ENCODE measurements at regions not wholly inside any gene's neighbourhood (a gene's known extent, or its start where the extent isn't known, plus 50 kb on each side); places are given as distances from the start of the nearest gene placed in this dataset.

GRCh38 chr3:72353236-72354128, 494.8 kb downstream of the SHQ1 start:
- no peak for DNase-seq

GRCh38 chr3:72352176-72352575, 496.1 kb downstream of the SHQ1 start:
- DNase-seq: no peak

- DNase-seq: no peak
These were observed 496.7 kb downstream of the SHQ1 start for GRCh38 chr3:72351536-72351935.

GRCh38 chr3:72350761-72351505, 497.3 kb downstream of the SHQ1 start:
- DNase-seq: no peak

DNA sequence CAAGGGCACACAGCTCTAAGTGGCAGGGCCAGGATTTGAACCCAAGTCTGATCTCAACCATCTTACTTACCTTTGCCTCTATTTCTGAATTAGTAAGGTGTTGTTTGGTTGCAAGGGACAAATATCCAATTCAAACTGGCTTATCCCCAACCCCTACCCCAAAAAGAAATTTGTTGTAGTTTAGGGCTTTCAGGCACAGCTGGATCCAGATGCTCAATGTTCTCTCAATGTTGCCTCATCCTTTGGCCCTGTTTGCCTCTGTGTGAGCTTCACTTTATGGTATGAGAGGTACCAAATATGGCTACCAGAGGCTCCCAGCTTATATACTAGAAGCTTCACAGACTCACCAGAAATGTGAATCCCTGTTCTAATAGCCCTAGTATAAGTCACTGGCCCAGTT, 499.9 kb downstream of the SHQ1 start:
- no peak for DNase-seq

DNA sequence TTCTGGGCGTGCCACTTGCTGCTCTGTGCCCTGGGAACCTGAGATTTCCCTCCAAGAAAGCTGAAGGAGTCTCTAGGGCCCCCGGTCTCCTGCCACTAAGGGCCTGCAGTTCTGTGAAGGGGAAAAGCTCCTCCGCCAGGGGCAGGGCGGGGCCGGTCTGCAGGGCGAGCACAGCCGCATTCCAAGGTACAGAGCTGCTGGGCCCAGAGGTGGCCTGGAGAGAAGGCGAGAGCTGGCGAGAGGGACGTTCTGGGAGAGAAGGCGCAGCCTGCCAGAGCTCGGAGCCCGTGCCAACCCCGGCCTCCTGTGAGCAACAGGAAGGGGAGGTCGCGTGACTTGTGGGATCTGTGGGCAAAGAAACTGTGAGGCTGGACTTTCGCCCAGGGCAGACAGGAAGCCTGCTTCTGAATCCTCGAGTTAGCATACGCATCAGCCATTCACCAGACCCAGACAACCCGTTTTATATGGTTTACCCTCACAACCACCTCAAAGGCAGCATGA, 500.4 kb downstream of the SHQ1 start:
- no peak for DNase-seq

DNA sequence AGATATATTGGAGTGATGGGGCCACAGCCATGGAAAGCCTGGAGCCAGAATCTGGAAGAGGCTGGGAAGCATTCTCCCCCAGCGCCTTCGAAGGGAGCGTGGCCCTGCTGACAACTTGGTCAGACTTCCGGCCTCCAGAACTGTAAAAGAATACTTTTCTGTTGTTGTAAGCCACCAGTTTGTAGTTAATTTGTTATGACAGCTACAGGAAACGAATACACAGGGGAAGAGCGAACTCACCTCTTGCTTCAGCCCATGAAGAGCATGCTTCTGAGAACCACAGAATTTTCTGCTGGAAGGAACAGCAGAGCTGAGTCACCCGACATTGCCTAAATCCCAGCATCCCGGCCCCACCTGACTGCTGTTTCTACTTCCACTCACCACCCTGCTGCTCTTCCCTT, 501.7 kb downstream of the SHQ1 start:
- DNase-seq: no peak

GRCh38 chr3:72345980-72346379, 502.3 kb downstream of the SHQ1 start:
- no peak for DNase-seq

DNA sequence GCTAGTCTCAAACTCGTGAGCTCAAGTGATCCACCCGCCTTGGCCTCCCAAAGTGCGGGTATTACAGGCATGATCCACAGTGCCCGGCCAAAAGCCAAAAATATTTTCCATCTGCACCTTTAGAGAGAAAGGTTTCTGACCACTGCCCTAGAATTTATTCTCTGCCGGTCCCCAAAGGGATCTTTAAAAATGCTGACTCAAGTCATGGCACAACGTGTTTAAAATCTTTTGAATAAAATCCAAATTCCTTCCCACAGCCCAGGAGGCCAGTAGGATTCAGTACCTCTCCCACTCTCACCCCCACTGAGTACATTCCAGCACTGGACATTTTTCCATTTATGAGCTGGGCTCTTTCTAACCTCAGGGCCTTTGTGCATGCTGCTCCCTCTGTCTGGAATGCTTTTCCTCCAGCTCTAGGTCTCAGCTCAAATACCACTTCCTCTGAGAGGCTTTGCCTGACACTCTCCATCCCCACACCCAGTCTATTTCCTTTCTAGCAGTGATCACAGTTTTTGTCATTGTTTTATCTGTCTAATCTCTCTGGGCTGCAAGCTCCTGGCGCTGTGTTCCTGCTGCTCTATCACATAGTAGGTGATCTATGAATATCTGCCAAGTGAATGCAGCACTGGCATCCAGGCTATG, 502.9 kb downstream of the SHQ1 start:
- DNase-seq: no peak

DNA sequence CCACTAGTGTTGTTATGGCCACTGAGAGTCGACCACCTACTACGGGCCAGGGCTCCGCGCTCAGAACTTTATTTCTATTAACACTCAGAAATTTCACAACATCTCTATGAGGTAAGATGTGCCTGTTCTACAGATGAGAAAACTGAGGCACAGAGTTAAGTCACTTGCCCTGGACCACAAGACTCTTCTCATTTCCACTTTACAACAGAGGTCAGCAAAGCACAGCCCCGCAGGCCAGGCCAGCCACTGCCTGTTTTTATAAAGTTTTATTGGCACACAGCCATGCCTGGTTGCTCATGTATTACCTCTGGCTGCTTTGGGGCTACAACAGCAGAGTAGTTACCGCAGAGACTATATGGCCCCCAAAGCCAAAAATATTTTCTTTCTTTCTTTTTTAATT, 503.6 kb downstream of the SHQ1 start:
- DNase-seq: no peak

GRCh38 chr3:72344236-72344635, 504.0 kb downstream of the SHQ1 start:
- no peak for DNase-seq

- DNase-seq: no peak
These were observed 505.2 kb downstream of the SHQ1 start for GRCh38 chr3:72343078-72343477.

GRCh38 chr3:72342450-72342849, 505.8 kb downstream of the SHQ1 start:
- no peak for DNase-seq

- DNase-seq: no peak
These were observed 506.3 kb downstream of the SHQ1 start for GRCh38 chr3:72341920-72342319.

- no peak for DNase-seq
These were observed 506.9 kb downstream of the SHQ1 start for GRCh38 chr3:72341380-72341770.

- no peak for DNase-seq
These were observed 507.5 kb downstream of the SHQ1 start for GRCh38 chr3:72340476-72341379.

- DNase-seq: no peak
These were observed 508.2 kb downstream of the SHQ1 start for GRCh38 chr3:72340056-72340455.

GRCh38 chr3:72339670-72340030, 508.6 kb downstream of the SHQ1 start:
- no peak for DNase-seq

DNA sequence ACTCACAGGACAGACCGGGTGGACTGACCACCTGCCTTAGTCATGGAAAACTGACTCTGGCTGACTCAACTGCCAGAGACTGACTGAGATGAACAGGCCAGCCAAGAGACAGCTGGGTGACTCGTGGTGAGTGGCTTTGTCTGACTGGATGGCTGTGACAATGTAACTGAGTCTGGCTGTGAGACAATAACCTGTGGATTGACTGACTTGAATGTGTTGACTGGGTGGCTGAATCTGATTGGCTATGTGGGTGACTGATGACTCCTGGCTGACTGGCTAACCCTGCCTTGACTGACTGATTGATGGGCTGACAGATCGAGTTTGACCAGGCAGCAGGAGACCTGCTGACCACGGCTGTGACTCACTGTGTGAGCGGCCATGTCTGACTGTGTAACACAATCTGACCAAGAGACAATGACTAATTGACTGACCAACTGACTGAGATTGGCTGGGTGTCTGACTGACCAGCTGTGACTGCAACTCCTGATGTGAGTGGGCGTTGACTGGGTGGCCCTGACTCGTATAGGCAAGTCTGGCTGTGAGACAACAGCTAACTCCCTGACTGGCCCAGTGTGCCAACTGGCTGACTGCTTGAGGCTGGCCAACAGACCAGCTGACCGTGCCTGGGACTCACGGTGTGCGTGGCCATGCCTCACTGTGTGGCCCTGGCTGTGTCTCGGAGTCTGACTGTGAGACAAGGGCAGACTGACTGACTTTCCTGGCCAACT, 509.1 kb downstream of the SHQ1 start:
- DNase-seq: no peak

- DNase-seq: no peak
These were observed 509.9 kb downstream of the SHQ1 start for GRCh38 chr3:72338082-72338941.

GRCh38 chr3:72337480-72337855, 510.8 kb downstream of the SHQ1 start:
- no peak for DNase-seq

Measured in NCI-H1105 (cell line).